Astrocyte (in vitro differentiated cells and primary cell): ENCODE measurements at regions not wholly inside any gene's neighbourhood (a gene's known extent, or its start where the extent isn't known, plus 50 kb on each side); places are given as distances from the start of the nearest gene placed in this dataset.

Experiments used
- DNase-seq: peaks from one replicate; pipeline ENCODE4 v3.0.0-alpha.2; 2010; ENCODE audit warnings: low read depth
- FAIRE-seq: peaks from 2 replicates; lab custom pipeline; 2011; peaks lifted over from hg19 to GRCh38; lab: Jason Lieb, UNC
- H2AFZ ChIP-seq: 2 replicates; pipeline ENCODE4 v1.6.0; 2012; ENCODE audit warnings: low read depth, low read length, inconsistent platforms
- H3K27ac ChIP-seq: 2 replicates; pipeline ENCODE4 v1.5.1; 2011; ENCODE audit warnings: low read depth, low read length, inconsistent platforms
- H3K27me3 ChIP-seq: 2 replicates; pipeline ENCODE4 v1.6.0; 2011; ENCODE audit warnings: low read length, inconsistent platforms; ENCODE audit not compliant: insufficient read depth
- H3K36me3 ChIP-seq: 2 replicates; pipeline ENCODE4 v1.5.1; 2011; ENCODE audit warnings: low read length, inconsistent platforms; ENCODE audit not compliant: insufficient read depth
- H3K4me1 ChIP-seq: 2 replicates; pipeline ENCODE4 v1.5.1; 2011; ENCODE audit warnings: low read length, inconsistent platforms; ENCODE audit not compliant: insufficient read depth
- H3K4me2 ChIP-seq: 2 replicates; pipeline ENCODE4 v1.6.0; 2012; ENCODE audit warnings: low read length, inconsistent platforms
- H3K4me3 ChIP-seq: 2 replicates; pipeline ENCODE4 v1.5.1; 2011; ENCODE audit warnings: low read depth, mild to moderate bottlenecking, low read length, inconsistent platforms; ENCODE audit not compliant: insufficient read depth
- H3K79me2 ChIP-seq: 2 replicates; pipeline ENCODE4 v1.6.0; 2012; ENCODE audit warnings: mild to moderate bottlenecking, low read length, inconsistent platforms; ENCODE audit not compliant: insufficient read depth
- H3K9ac ChIP-seq: 2 replicates; pipeline ENCODE4 v1.6.0; 2012; ENCODE audit warnings: mild to moderate bottlenecking, low read length, inconsistent platforms
- H3K9me3 ChIP-seq: 2 replicates; pipeline ENCODE4 v1.5.1; 2012; ENCODE audit warnings: low read depth, mild to moderate bottlenecking, low read length, inconsistent platforms; ENCODE audit not compliant: insufficient read depth
- H4K20me1 ChIP-seq: 2 replicates; pipeline ENCODE4 v1.6.0; 2012; ENCODE audit warnings: low read length, inconsistent platforms; ENCODE audit not compliant: insufficient read depth
- H3K27ac Mint-ChIP-seq: one replicate; pipeline ENCODE4 v1.8.0; 2021; ENCODE audit warnings: mild to moderate bottlenecking, mixed read lengths; ENCODE audit not compliant: unreplicated experiment
- H3K27me3 Mint-ChIP-seq: one replicate; pipeline ENCODE4 v1.8.0; 2021; ENCODE audit warnings: low read depth, mixed read lengths; ENCODE audit not compliant: unreplicated experiment
- H3K36me3 Mint-ChIP-seq: one replicate; pipeline ENCODE4 v1.8.0; 2021; ENCODE audit warnings: low read depth, mixed read lengths; ENCODE audit not compliant: unreplicated experiment
- H3K4me1 Mint-ChIP-seq: one replicate; pipeline ENCODE4 v1.8.0; 2021; ENCODE audit warnings: low read depth, mixed read lengths; ENCODE audit not compliant: unreplicated experiment
- H3K4me3 Mint-ChIP-seq: one replicate; pipeline ENCODE4 v1.8.0; 2021; ENCODE audit warnings: mild to moderate bottlenecking, moderate library complexity, mixed read lengths; ENCODE audit not compliant: unreplicated experiment
- H3K9me3 Mint-ChIP-seq: one replicate; pipeline ENCODE4 v1.8.0; 2021; ENCODE audit warnings: mild to moderate bottlenecking, mixed read lengths; ENCODE audit not compliant: unreplicated experiment
- CTCF ChIP-seq: IDR thresholded peaks from 2 replicates; pipeline ENCODE4 v1.5.1; 2011; ENCODE audit warnings: low read depth, mild to moderate bottlenecking, inconsistent platforms, low read length, moderate library complexity; ENCODE audit not compliant: insufficient read depth
- EZH2 ChIP-seq: IDR thresholded peaks from 2 replicates; pipeline ENCODE4 v1.6.1; 2012; ENCODE audit warnings: mild to moderate bottlenecking, low read length, inconsistent platforms; ENCODE audit not compliant: insufficient read depth

GRCh38 chr10:62633976-62634375 lies 170.5 kb upstream of the ADO start:
- H3K4me2 ChIP-seq = no peak overlapping the region
- no peak for FAIRE-seq
- H3K27ac Mint-ChIP-seq = no peak overlapping the region
- no peak overlapping the region for H3K27ac ChIP-seq
- no peaks in the 10 kb centered on the region for H3K27me3 Mint-ChIP-seq
- H3K4me1 Mint-ChIP-seq = peaks cover 4% of the 10 kb centered on the region
- TF ChIP-seq EZH2 = no peak
- no peak for TF ChIP-seq CTCF
- H3K9ac ChIP-seq = no peak overlapping the region
- no peak overlapping the region for H3K4me3 ChIP-seq
- no peaks in the 10 kb centered on the region for H3K36me3 ChIP-seq
- no peak overlapping the region for H3K4me3 Mint-ChIP-seq
- no peaks in the 10 kb centered on the region for H3K36me3 Mint-ChIP-seq
- no peaks in the 10 kb centered on the region for H3K79me2 ChIP-seq
- H3K9me3 ChIP-seq = no peaks in the 10 kb centered on the region
- no peak overlapping the region for H2AFZ ChIP-seq
- DNase-seq = no peak
- peaks cover 15% of the 10 kb centered on the region for H3K4me1 ChIP-seq
- H3K27me3 ChIP-seq = no peaks in the 10 kb centered on the region
- no peaks in the 10 kb centered on the region for H4K20me1 ChIP-seq
- H3K9me3 Mint-ChIP-seq = no peaks in the 10 kb centered on the region

GRCh38 chr10:62634576-62634975 lies 169.9 kb upstream of the ADO start:
- Mint-ChIP-seq H3K9me3 (no peaks in the 10 kb centered on the region), H3K36me3 (peaks cover 2% of the 10 kb centered on the region), H3K27ac (no peak overlapping the region), H3K27me3 (no peaks in the 10 kb centered on the region), H3K4me1 (peaks cover 4% of the 10 kb centered on the region), H3K4me3 (no peak overlapping the region)
- Histone ChIP-seq H3K79me2 (no peaks in the 10 kb centered on the region), H3K9me3 (no peaks in the 10 kb centered on the region), H3K27me3 (no peaks in the 10 kb centered on the region), H3K27ac (no peak overlapping the region), H3K36me3 (no peaks in the 10 kb centered on the region), H3K9ac (no peak overlapping the region), H2AFZ (no peak overlapping the region), H3K4me1 (peaks cover 15% of the 10 kb centered on the region), H4K20me1 (no peaks in the 10 kb centered on the region), H3K4me2 (no peak overlapping the region), H3K4me3 (no peak overlapping the region)
- no peak for DNase-seq
- TF ChIP-seq CTCF = no peak
- TF ChIP-seq EZH2 = no peak
- no peak for FAIRE-seq

- H3K36me3 Mint-ChIP-seq = peaks cover 2% of the 10 kb centered on the region
- Histone ChIP-seq H3K4me3 (no peak overlapping the region), H3K9me3 (no peaks in the 10 kb centered on the region), H3K36me3 (no peaks in the 10 kb centered on the region), H3K4me2 (no peak overlapping the region), H3K79me2 (no peaks in the 10 kb centered on the region), H3K27me3 (no peaks in the 10 kb centered on the region), H4K20me1 (no peaks in the 10 kb centered on the region), H2AFZ (no peak overlapping the region), H3K27ac (no peak overlapping the region), H3K4me1 (peaks cover 15% of the 10 kb centered on the region), H3K9ac (no peak overlapping the region)
- TF ChIP-seq EZH2 = no peak
- TF ChIP-seq CTCF = no peak
- no peaks in the 10 kb centered on the region for H3K27me3 Mint-ChIP-seq
- H3K9me3 Mint-ChIP-seq = no peaks in the 10 kb centered on the region
- FAIRE-seq = no peak
- H3K27ac Mint-ChIP-seq = no peak overlapping the region
- no peak overlapping the region for H3K4me3 Mint-ChIP-seq
- H3K4me1 Mint-ChIP-seq = peaks cover 4% of the 10 kb centered on the region
- peak; percentile 37 for DNase-seq
Measured at GRCh38 chr10:62635127-62635526, 169.4 kb upstream of the ADO start.
